GM20000 (cell line): ENCODE measurements at regions not wholly inside any gene's neighbourhood (a gene's known extent, or its start where the extent isn't known, plus 50 kb on each side); places are given as distances from the start of the nearest gene placed in this dataset.

ENCODE experiments used
- DNase-seq: peaks from one replicate; pipeline ENCODE4 v3.0.0; 2012; ENCODE audit warnings: low spot score
- TF ChIP-seq, protein P1 (sequence below): IDR thresholded peaks from 2 replicates; pipeline ENCODE4 v1.5.1; 2012; ENCODE audit warnings: mild to moderate bottlenecking, control low read depth; ENCODE audit errors: extremely low read depth, missing control alignments

DNA sequence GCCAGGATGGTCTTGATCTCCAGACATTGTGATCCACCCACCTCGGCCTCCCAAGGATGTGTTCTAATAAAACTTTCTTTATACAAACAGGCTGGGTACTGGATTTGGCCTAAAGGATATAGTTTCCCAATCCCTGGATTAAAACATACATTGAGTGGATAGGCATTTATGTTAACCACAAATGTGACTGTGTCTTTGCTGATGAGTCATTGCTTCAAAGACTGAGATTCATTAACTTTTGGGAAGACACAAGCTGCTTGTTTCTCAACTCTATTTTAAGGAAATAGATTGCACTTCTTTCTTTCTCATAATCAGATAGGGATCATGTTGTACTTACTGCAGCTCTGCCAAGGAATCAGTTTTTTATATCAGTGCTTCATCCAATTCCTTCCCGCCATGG is 131.3 kb upstream of the AGA start:
- DNase-seq: no peak
- TF ChIP-seq, protein P1, sequence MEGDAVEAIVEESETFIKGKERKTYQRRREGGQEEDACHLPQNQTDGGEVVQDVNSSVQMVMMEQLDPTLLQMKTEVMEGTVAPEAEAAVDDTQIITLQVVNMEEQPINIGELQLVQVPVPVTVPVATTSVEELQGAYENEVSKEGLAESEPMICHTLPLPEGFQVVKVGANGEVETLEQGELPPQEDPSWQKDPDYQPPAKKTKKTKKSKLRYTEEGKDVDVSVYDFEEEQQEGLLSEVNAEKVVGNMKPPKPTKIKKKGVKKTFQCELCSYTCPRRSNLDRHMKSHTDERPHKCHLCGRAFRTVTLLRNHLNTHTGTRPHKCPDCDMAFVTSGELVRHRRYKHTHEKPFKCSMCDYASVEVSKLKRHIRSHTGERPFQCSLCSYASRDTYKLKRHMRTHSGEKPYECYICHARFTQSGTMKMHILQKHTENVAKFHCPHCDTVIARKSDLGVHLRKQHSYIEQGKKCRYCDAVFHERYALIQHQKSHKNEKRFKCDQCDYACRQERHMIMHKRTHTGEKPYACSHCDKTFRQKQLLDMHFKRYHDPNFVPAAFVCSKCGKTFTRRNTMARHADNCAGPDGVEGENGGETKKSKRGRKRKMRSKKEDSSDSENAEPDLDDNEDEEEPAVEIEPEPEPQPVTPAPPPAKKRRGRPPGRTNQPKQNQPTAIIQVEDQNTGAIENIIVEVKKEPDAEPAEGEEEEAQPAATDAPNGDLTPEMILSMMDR: no peak

DNA sequence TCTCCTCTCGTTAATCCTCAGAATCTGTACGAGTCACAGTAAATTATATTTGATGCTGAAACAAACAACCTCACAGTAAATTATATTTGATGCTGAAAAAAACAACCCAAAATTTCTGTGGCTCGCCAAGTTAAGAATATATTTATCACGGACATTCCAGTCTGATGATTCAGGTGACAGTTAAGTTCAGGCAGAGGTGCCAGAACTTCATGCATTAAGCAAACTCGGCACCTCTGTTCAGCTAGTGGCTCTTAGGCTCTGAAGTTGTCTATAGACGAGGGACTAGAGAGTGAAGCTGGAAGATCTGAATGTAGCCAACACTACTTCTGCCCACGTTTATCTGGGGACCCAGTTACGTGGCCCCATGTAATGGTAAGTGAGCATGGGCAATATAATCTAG is 132.2 kb upstream of the AGA start:
- TF ChIP-seq, protein P1: no peak
- no peak for DNase-seq

DNA sequence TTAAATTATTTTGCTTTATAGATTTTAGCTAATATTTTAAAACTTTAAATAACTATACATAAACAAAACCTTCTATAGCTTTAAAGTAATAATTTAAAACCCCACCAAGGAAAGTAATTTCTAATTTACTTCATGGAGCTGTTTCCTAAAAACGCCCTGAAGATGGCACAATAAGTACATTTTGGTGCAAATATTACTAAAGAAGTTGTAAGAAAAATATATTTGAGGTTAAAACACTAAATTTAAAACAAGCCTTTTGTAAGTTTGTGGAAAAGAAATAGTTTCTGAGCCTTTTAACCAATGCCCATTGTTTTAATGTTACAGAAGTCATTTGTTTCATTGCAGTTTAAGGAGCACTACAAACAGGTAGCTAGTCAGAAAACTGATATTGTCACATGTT is 137.4 kb upstream of the AGA start:
- DNase-seq: no peak
- TF ChIP-seq, protein P1: no peak

DNA sequence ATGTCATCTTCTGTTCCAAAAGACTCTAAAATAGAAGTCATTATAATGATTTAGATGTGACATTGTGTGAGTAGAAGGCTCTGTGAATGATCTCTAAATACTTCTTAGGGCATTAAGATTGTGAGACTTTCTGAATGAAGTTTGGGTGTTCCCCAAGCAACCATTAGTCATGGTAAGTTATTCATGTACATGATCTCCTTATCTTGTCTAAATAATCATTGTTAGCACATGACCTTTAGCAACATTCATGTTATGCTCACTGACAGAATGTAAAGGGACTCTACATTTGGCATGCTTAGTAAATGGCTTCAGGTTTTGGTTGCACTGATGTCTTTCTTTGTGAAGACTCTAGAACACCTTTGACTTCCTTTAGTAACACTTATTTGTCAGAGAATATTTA is 140.8 kb upstream of the AGA start:
- no peak for DNase-seq
- TF ChIP-seq, protein P1: no peak

DNA sequence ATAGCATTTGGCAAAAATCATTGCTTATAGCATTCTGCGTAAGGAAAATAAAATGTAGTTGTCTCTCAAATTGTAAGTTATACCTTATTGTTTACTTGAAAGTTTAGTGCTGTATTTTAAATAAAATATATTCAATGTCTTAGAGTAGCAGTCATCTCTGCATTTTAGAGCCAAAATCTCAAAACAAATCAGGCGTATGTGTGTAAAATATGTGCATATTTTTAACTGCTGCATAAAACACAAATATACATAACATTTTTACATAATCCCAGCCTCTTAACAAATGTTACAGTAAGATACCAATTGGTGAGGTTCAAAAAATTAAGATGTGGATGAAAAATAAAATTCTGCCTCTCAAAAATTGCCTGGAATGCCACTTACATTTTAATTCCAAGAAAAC is 145.8 kb upstream of the AGA start:
- no peak for DNase-seq
- TF ChIP-seq, protein P1: no peak

DNA sequence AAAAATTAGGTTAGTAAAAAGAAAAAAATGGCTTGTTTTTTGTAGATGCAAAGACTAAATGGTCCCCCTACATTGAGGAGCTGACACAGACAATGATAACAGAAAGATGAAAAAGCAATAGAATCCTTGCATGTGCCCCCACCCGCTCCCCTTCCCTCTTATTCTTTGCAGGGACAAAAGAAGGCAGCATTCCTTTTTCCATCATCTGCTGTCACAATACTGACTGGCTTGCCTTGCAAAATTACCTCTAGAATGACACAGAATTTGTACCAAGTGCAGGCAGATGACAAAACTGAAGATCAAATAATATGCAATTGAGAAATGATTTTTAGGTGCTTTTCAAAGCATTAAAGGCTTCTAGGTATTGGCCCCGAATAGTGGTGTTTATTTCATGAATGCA is 153.1 kb upstream of the AGA start:
- TF ChIP-seq, protein P1: no peak
- DNase-seq: no peak

DNA sequence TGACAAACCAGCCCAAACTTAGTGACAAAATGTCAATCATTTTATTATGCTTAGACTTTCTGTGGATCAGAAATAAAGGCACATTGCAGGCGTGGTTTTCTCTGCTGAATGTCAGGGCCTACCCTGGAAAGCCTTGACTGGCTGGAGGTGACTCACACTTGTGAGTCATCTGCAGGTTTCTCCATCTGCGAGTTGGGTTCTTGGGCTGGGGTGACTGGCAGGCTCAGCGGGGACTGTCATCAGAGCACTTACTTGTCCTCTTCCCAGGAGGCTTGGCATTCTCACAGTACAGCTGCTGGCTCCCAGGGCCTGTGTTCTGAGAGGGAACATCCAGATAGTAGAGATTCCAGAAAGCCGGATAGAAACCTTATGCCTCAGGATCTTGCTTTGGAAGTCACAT is 153.8 kb upstream of the AGA start:
- TF ChIP-seq, protein P1: no peak
- no peak for DNase-seq
